ENCODE measurements at regions not wholly inside any gene's neighbourhood (a gene's known extent, or its start where the extent isn't known, plus 50 kb on each side); places are given as distances from the start of the nearest gene placed in this dataset.
"Not testable (repeated sequence)": the region's sequence is repeated elsewhere in the genome, so short reads cannot be mapped to it uniquely, and the experiment has no call there.

DNA sequence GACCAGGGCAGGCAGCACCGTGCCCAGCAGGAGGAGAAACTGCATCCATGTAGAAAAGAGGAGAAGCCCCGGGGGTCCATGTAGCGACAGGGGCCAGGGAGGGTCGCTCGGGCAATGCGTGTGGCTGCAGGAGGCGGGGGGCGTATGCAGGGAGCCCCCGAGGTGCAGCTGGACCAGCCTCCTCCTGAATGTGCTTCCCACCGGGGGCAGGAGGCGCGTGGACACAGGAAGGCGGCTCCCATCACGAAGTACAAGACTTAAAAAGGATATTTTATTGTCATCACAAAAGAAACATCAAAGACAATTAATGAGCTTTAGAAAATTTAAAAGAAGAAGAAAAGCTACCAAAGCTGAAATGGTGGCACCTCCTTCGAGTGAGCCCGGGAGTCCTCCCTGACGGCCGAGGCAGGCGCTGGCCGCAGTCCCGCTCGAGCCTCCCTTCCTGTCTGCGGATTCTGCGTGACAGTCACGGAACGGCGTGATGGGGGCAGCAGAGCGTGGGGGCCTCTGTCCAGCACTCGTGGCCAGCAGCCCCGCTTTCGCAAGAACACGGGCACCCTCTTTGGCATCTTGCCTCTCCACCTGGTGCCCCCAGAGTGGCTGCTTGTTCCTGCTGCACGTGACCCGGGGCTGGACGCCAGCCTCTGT is 238.0 kb downstream of the TMEM121 start:
- TF ChIP-seq, protein P1, sequence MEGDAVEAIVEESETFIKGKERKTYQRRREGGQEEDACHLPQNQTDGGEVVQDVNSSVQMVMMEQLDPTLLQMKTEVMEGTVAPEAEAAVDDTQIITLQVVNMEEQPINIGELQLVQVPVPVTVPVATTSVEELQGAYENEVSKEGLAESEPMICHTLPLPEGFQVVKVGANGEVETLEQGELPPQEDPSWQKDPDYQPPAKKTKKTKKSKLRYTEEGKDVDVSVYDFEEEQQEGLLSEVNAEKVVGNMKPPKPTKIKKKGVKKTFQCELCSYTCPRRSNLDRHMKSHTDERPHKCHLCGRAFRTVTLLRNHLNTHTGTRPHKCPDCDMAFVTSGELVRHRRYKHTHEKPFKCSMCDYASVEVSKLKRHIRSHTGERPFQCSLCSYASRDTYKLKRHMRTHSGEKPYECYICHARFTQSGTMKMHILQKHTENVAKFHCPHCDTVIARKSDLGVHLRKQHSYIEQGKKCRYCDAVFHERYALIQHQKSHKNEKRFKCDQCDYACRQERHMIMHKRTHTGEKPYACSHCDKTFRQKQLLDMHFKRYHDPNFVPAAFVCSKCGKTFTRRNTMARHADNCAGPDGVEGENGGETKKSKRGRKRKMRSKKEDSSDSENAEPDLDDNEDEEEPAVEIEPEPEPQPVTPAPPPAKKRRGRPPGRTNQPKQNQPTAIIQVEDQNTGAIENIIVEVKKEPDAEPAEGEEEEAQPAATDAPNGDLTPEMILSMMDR (conservative IDR thresholded peaks at IDR 0.05; ENCODE audit: low read depth, low read length): not testable (repeated sequence)
- TF ChIP-seq EZH2 (IDR thresholded peaks at IDR 0.05; ENCODE audit: low read length, unreplicated experiment): not testable (repeated sequence)
